NB4 (cell line): ENCODE measurements at regions not wholly inside any gene's neighbourhood (a gene's known extent, or its start where the extent isn't known, plus 50 kb on each side); places are given as distances from the start of the nearest gene placed in this dataset.

ENCODE experiments used
- POLR2A ChIP-seq: IDR thresholded peaks from 2 replicates; pipeline ENCODE4 v1.6.1; 2011; ENCODE audit warnings: mild to moderate bottlenecking; ENCODE audit not compliant: insufficient read length; ENCODE audit errors: extremely low read depth
- TF ChIP-seq, protein P1 (sequence below): IDR thresholded peaks from one replicate; pipeline ENCODE4 v1.5.1; 2012; ENCODE audit warnings: low read depth, low read length

DNA sequence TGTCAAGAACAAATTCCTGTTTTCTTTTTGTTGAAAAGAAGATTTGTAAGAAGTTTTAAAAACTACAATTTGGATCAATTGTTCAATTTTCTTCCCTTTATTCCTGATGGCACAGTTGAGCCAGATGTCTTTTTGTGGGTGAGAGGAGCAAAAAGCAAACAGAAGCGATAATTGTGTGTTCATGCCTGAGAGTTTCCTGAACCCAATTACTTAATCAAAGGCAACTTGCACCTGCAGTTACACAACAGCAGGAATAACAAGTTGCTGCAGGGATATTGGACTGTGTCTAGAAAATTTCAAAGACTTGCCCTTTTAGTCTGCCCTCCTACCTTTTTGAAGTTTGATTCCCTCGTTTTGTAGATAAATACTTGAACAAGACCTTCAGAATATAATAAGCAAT lies 383.6 kb downstream of the DSEL start:
- TF ChIP-seq, protein P1, sequence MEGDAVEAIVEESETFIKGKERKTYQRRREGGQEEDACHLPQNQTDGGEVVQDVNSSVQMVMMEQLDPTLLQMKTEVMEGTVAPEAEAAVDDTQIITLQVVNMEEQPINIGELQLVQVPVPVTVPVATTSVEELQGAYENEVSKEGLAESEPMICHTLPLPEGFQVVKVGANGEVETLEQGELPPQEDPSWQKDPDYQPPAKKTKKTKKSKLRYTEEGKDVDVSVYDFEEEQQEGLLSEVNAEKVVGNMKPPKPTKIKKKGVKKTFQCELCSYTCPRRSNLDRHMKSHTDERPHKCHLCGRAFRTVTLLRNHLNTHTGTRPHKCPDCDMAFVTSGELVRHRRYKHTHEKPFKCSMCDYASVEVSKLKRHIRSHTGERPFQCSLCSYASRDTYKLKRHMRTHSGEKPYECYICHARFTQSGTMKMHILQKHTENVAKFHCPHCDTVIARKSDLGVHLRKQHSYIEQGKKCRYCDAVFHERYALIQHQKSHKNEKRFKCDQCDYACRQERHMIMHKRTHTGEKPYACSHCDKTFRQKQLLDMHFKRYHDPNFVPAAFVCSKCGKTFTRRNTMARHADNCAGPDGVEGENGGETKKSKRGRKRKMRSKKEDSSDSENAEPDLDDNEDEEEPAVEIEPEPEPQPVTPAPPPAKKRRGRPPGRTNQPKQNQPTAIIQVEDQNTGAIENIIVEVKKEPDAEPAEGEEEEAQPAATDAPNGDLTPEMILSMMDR = no peak
- TF ChIP-seq POLR2A = no peak
